Right lobe of liver (tissue), 4 donors: ENCODE measurements at regions not wholly inside any gene's neighbourhood (a gene's known extent, or its start where the extent isn't known, plus 50 kb on each side); places are given as distances from the start of the nearest gene placed in this dataset.

ENCODE experiments used
- CTCF ChIP-seq, 4 donors: fragments of 200-600 bp in 3 of 4; fragments of 450-650 bp in 1 of 4; IDR thresholded peaks; one replicate each; pipeline versions ENCODE4 v1.5.1 to v1.8.0; 2016 to 2022; ENCODE audit warnings: antibody characterized with exemption in 4 of 4, mild to moderate bottlenecking in 2 of 4
- POLR2A ChIP-seq: fragments of 450-650 bp; IDR thresholded peaks from one replicate; pipeline ENCODE4 v1.6.1; 2017; ENCODE audit warnings: antibody characterized with exemption, mild to moderate bottlenecking
- donor health status: DM: no; HTN: no; CAD: no.
- donor health status: DM: no; HTN: no; CAD: no.
- donor health status: DM: no; HTN: yes; CAD: no.

GRCh38 chr4:110365761-110366160, 110.2 kb upstream of the ENPEP start:
- no peak for TF ChIP-seq CTCF (IDR thresholded peaks at IDR 0.05)
- TF ChIP-seq POLR2A: no peak
